ENCODE measurements at regions not wholly inside any gene's neighbourhood (a gene's known extent, or its start where the extent isn't known, plus 50 kb on each side); places are given as distances from the start of the nearest gene placed in this dataset.

- TF ChIP-seq NFIC (IDR thresholded peaks at IDR 0.05) (no peak), EGR1 (IDR thresholded peaks at IDR 0.05) (no peak), MAX (IDR thresholded peaks at IDR 0.05) (no peak), RAD21 (IDR thresholded peaks at IDR 0.05; ENCODE audit: low read depth) (no peak), ZBTB7A (IDR thresholded peaks at IDR 0.05; ENCODE audit: low read depth) (no peak), CREB1 (IDR thresholded peaks at IDR 0.05; ENCODE audit: low read depth) (no peak), EP300 (IDR thresholded peaks at IDR 0.05; ENCODE audit: borderline replicate concordance) (no peak)
These were observed 483.5 kb downstream of the ADGRL2 start for GRCh38 chr1:82284213-82284612.

All from Ishikawa (cell line).